HUDEP-2 (cell line): ENCODE measurements at regions not wholly inside any gene's neighbourhood (a gene's known extent, or its start where the extent isn't known, plus 50 kb on each side); places are given as distances from the start of the nearest gene placed in this dataset.

Source experiments
- DNase-seq, 76 experiments: peaks; one replicate each; lab custom pipeline; 2025; ENCODE audit not compliant: unreplicated experiment in 76 of 76; lab: John Stamatoyannopoulos, UW

- DNase-seq: no peak
These were observed 122.2 kb upstream of the TFAP2D start for GRCh38 chr6:50591135-50591534.

DNA sequence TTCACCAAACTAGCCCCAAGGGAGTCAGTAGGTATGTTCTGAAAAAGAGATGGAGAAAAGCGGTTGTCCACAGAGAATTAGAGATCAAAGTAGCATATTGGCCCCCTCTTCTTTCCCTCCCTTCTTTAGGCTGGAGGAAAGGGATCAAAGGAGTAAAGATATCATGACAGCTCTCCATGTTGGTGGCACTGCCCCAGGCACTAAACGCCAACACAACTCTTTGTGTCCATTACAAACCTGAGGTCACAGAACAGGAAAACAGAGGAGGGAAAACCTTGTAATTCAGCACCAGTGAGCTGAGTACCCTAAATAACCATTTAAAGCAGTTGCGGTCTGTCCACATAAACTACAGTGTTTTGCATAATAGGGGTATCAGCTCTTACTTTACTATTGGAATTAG lies 113.0 kb upstream of the TFAP2D start:
- DNase-seq: no peak

- peak in 26 of 76 experiments; percentile 3 to 61 (median 23) for DNase-seq
These were observed 111.0 kb upstream of the TFAP2D start for GRCh38 chr6:50602292-50602691.

DNA sequence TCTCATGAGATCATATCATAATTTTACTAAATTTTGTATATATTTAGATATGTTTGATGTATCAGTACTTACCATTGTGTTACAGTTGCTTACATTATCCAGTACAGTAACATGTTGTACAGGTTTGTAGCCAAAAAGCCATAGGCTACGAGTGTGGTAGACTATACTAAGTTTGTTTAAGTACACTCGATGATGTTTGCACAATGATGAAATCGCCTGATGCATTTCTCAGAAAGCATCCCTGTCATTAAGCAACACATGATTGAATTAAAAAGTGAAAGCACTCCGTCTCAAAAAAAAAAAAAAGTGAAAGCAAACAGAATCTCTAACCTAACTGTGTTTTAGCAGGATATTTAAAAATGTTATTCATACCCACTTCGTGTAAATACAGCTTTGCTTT lies 104.9 kb upstream of the TFAP2D start:
- no peak for DNase-seq

GRCh38 chr6:50610562-50610961 lies 102.8 kb upstream of the TFAP2D start:
- no peak for DNase-seq

DNA sequence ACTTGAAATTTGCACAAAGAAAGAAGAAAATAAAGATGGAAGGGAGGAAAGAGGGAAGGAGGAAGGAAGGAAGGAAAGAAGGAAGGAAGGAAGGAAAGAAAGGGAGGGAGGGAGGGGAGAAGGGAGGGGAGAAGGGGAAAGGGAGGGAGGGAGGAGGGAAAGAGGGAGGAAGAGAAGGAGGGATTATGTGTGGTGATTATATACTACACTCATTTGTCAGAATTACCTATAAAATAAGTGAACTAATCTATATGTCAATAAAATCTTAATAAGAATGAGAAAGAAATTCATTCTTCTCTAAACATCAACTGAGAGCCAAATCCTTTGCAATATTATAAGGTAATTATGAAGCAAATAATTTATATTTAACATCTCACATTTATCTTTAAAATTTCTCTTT lies 77.9 kb upstream of the TFAP2D start:
- DNase-seq: no peak

GRCh38 chr6:50637267-50637666 lies 76.1 kb upstream of the TFAP2D start:
- DNase-seq: no peak

GRCh38 chr6:50649086-50649485 lies 64.2 kb upstream of the TFAP2D start:
- DNase-seq: no peak

DNA sequence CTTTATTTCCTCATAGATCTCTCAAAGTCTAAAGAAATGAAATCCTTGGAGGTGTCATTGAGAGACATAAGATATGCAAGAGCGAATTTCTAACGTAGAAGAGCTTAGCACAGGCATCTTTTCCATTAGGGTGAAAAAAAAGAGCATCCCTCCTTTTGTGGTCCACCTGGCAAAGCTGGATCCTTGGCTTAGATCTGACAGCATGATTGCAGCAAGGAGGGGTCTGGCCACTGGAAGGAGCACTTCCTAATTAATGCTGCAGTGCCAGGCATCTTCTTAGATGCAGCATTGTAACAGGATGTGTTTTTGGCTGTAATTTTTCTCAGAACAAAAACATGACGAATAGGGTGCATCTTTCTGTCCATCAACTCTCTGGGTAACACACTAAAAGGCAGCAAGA lies 60.1 kb upstream of the TFAP2D start:
- no peak for DNase-seq

GRCh38 chr6:50654155-50654554 lies 59.2 kb upstream of the TFAP2D start:
- no peak for DNase-seq

DNA sequence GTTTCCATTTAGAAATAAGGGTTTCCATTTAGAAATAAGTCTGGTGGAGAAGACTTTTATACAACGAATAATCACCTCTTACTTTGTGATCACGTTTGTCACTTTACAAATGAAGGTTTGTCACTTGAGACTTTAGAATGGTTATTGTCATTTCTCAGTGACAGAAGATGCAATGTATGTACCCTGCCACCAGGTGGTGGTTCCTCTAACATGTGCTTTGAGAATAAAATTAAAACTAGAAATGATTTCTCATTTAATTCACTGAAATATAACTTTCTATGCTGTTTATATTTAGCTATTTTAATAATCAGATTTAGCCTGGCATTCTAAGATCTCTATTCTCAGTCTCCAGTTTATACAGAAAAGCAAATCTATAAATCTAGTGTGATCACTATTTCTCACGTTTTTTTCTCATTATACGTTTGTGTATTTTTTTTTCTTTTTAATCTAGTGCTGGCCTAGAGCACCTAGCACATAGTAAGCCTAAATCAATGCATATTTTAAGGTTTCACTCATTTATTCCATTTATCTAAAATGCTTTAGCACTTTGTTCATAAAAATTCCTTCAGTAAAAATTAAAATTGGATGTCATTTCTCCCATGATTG lies 57.4 kb upstream of the TFAP2D start:
- DNase-seq: peak in 2 of 76 experiments; percentile 13 to 25

DNA sequence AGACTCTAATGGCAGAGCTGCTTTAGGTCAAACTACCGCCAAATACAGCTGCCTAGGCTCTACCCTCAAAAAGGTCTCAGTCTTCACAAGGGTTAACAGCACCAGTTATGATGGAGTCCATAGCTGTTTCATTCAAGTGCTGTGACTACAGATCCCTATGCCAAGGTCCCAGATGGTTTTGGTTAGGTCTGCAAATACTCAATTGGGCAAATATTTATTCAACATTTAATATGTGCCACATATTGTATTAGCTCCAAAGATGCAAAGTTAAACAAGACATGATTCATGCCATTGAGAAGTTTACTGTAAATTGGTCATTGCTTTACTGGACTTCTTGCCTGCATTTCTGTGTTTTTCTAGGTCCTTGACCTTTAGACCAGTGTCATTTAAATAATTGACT lies 55.8 kb upstream of the TFAP2D start:
- no peak for DNase-seq

DNA sequence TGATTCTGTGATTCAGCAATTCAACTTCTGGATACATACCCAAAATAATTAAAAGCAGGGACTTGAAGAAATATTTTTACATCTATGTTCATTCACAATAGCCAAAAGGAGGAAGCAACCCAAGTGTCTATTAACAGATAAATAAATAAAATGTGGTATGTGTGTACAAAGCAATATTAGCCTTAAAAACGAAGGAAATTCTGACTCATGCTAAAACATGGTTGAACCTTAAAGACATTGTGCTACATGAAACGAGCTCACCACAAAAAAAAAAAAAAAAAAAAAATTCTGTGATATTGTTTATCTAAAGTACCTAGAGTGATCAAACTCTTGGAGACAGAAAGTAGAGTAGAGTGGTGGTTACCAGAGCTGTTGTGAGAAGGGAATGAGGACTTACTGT lies 54.8 kb upstream of the TFAP2D start:
- no peak for DNase-seq

DNA sequence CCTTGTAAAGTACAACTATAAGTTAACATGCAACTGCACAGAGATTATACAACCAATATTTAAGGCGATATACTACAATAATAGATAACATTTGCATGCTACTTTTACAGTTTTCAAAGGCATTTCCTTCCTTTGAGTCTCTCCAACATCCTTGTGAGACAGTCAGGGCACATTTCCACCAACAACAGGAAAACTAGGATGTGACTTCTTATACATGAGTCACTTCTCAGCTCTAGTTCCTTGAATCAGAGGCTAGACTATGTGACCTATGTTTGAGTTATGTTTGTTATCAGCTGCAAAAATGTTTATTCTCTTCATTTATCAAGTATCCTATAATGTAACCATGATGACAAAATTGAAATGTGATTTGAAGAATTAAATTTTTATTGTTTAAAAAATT lies 51.7 kb upstream of the TFAP2D start:
- no peak for DNase-seq
